ENCODE measurements at regions not wholly inside any gene's neighbourhood (a gene's known extent, or its start where the extent isn't known, plus 50 kb on each side); places are given as distances from the start of the nearest gene placed in this dataset.

GRCh38 chr20:60313191-60313590 lies 355.0 kb downstream of the CDH26 start:
- Mint-ChIP-seq H3K4me3 (no peak overlapping the region), H3K27me3 (no peaks in the 10 kb centered on the region), H3K27ac (no peak overlapping the region), H3K4me1 (no peaks in the 10 kb centered on the region), H3K9me3 (peaks cover 2% of the 10 kb centered on the region), H3K36me3 (ENCODE audit: low read depth) (no peaks in the 10 kb centered on the region)
- CTCF ChIA-PET: no interaction called here
- DNase-seq: no peak
- POLR2A ChIA-PET: no interaction called here
- no peak for ATAC-seq (ENCODE audit: low read depth)
- intact Hi-C loops (cut with micrococcal nuclease): no loop called here
- TF ChIP-seq CTCF (IDR thresholded peaks at IDR 0.05): no peak

GRCh38 chr20:60313614-60314013 lies 355.4 kb downstream of the CDH26 start:
- Mint-ChIP-seq H3K9me3 (peaks cover 2% of the 10 kb centered on the region), H3K4me1 (no peaks in the 10 kb centered on the region), H3K27me3 (no peaks in the 10 kb centered on the region), H3K36me3 (ENCODE audit: low read depth) (no peaks in the 10 kb centered on the region), H3K27ac (no peak overlapping the region), H3K4me3 (no peak overlapping the region)
- POLR2A ChIA-PET: no interaction called here
- intact Hi-C loops (cut with micrococcal nuclease): no loop called here
- ATAC-seq (ENCODE audit: low read depth) (no peak), DNase-seq (no peak)
- no peak for TF ChIP-seq CTCF (IDR thresholded peaks at IDR 0.05)
- CTCF ChIA-PET: no interaction called here

GRCh38 chr20:60314727-60315126 lies 356.5 kb downstream of the CDH26 start:
- POLR2A ChIA-PET: no interaction called here
- Mint-ChIP-seq H3K4me3 (no peak overlapping the region), H3K9me3 (peaks cover 2% of the 10 kb centered on the region), H3K27ac (no peak overlapping the region), H3K4me1 (no peaks in the 10 kb centered on the region), H3K36me3 (ENCODE audit: low read depth) (no peaks in the 10 kb centered on the region), H3K27me3 (no peaks in the 10 kb centered on the region)
- DNase-seq (no peak), ATAC-seq (ENCODE audit: low read depth) (no peak)
- CTCF ChIA-PET: no interaction called here
- intact Hi-C loops (cut with micrococcal nuclease): no loop called here
- TF ChIP-seq CTCF (IDR thresholded peaks at IDR 0.05): no peak

GRCh38 chr20:60316476-60317158 lies 358.4 kb downstream of the CDH26 start:
- H3K4me3 Mint-ChIP-seq: no peak overlapping the region
- no peak for DNase-seq
- TF ChIP-seq CTCF (IDR thresholded peaks at IDR 0.05): no peak
- no peaks in the 10 kb centered on the region for H3K36me3 Mint-ChIP-seq (ENCODE audit: low read depth)
- no peaks in the 10 kb centered on the region for H3K27me3 Mint-ChIP-seq
- H3K27ac Mint-ChIP-seq: no peak overlapping the region
- CTCF ChIA-PET: no interaction called here
- H3K9me3 Mint-ChIP-seq: peaks cover 2% of the 10 kb centered on the region
- intact Hi-C loops (cut with micrococcal nuclease): no loop called here
- POLR2A ChIA-PET: no interaction called here
- H3K4me1 Mint-ChIP-seq: no peaks in the 10 kb centered on the region
- no peak for ATAC-seq (ENCODE audit: low read depth)

- peaks cover 2% of the 10 kb centered on the region for H3K9me3 Mint-ChIP-seq
- no peak overlapping the region for H3K4me3 Mint-ChIP-seq
- ChIA-PET POLR2A (no interaction called here), CTCF (no interaction called here)
- ATAC-seq (ENCODE audit: low read depth) (no peak), DNase-seq (no peak)
- H3K27ac Mint-ChIP-seq: no peak overlapping the region
- no peaks in the 10 kb centered on the region for H3K27me3 Mint-ChIP-seq
- H3K36me3 Mint-ChIP-seq (ENCODE audit: low read depth): no peaks in the 10 kb centered on the region
- TF ChIP-seq CTCF (IDR thresholded peaks at IDR 0.05): no peak
- intact Hi-C loops (cut with micrococcal nuclease): no loop called here
- no peaks in the 10 kb centered on the region for H3K4me1 Mint-ChIP-seq
Observed at GRCh38 chr20:60317401-60317800, 359.2 kb downstream of the CDH26 start.

Measured in activated B cell treated with CpG ODN at 0.5 μM for 24 hours (primary cell).